NB4 (cell line): ENCODE measurements at regions not wholly inside any gene's neighbourhood (a gene's known extent, or its start where the extent isn't known, plus 50 kb on each side); places are given as distances from the start of the nearest gene placed in this dataset.

Experiments
- POLR2A ChIP-seq: IDR thresholded peaks from 2 replicates; pipeline ENCODE4 v1.6.1; 2011; ENCODE audit warnings: mild to moderate bottlenecking; ENCODE audit not compliant: insufficient read length; ENCODE audit errors: extremely low read depth
- TF ChIP-seq, protein P1 (sequence below): IDR thresholded peaks from one replicate; pipeline ENCODE4 v1.5.1; 2012; ENCODE audit warnings: low read depth, low read length

DNA sequence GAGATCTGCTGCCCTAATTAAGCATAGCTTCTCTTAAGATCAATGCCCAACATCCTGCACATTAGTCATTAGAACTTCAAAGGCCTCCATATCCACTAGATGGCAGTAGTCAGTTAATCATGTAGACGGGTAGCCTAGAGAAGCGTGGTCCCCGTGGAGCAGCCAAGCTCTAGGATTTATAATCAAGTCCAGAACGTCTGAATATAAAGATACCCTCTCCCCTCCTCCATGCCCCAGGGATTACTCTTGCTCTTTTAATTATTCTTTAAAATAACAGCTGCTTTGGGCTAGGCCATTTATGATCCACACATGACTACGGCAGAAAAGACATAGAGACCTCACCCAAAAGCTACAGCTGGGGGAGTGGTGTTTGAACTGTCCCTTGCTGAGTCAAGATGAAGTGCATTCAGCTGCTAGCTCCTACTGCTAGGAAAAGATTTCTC is 327.6 kb upstream of the PLET1 start:
- TF ChIP-seq, protein P1, sequence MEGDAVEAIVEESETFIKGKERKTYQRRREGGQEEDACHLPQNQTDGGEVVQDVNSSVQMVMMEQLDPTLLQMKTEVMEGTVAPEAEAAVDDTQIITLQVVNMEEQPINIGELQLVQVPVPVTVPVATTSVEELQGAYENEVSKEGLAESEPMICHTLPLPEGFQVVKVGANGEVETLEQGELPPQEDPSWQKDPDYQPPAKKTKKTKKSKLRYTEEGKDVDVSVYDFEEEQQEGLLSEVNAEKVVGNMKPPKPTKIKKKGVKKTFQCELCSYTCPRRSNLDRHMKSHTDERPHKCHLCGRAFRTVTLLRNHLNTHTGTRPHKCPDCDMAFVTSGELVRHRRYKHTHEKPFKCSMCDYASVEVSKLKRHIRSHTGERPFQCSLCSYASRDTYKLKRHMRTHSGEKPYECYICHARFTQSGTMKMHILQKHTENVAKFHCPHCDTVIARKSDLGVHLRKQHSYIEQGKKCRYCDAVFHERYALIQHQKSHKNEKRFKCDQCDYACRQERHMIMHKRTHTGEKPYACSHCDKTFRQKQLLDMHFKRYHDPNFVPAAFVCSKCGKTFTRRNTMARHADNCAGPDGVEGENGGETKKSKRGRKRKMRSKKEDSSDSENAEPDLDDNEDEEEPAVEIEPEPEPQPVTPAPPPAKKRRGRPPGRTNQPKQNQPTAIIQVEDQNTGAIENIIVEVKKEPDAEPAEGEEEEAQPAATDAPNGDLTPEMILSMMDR: peak; percentile 64
- no peak for TF ChIP-seq POLR2A
